Chondrocyte (in vitro differentiated cells): ENCODE measurements at regions not wholly inside any gene's neighbourhood (a gene's known extent, or its start where the extent isn't known, plus 50 kb on each side); places are given as distances from the start of the nearest gene placed in this dataset.

Experiments used
- DNase-seq: peaks from one replicate; pipeline ENCODE4 v3.0.0; 2021; ENCODE audit warnings: mixed read lengths, low spot score
- H3K27ac Mint-ChIP-seq: one replicate; pipeline ENCODE4 v1.8.0; 2021; ENCODE audit warnings: mild to moderate bottlenecking, moderate library complexity, mixed read lengths; ENCODE audit not compliant: unreplicated experiment
- H3K27me3 Mint-ChIP-seq: 2 replicates; pipeline ENCODE4 v1.8.0; 2021; ENCODE audit warnings: low read depth, mixed read lengths
- H3K36me3 Mint-ChIP-seq: 2 replicates; pipeline ENCODE4 v1.8.0; 2021; ENCODE audit warnings: low read depth, mixed read lengths
- H3K4me1 Mint-ChIP-seq: 2 replicates; pipeline ENCODE4 v1.8.0; 2021; ENCODE audit warnings: low read depth, mild to moderate bottlenecking, mixed read lengths
- H3K4me3 Mint-ChIP-seq: one replicate; pipeline ENCODE4 v1.8.0; 2021; ENCODE audit warnings: mild to moderate bottlenecking, moderate library complexity, mixed read lengths; ENCODE audit not compliant: unreplicated experiment
- H3K9me3 Mint-ChIP-seq: 2 replicates; pipeline ENCODE4 v1.8.0; 2021; ENCODE audit warnings: low read depth, mixed read lengths
- TF ChIP-seq, protein P1 (sequence below): fragments of 200-600 bp; sonication (generic); IDR thresholded peaks from 2 replicates; pipeline ENCODE4 v1.5.0; 2021; ENCODE audit warnings: antibody characterized with exemption, mild to moderate bottlenecking, moderate library complexity

DNA sequence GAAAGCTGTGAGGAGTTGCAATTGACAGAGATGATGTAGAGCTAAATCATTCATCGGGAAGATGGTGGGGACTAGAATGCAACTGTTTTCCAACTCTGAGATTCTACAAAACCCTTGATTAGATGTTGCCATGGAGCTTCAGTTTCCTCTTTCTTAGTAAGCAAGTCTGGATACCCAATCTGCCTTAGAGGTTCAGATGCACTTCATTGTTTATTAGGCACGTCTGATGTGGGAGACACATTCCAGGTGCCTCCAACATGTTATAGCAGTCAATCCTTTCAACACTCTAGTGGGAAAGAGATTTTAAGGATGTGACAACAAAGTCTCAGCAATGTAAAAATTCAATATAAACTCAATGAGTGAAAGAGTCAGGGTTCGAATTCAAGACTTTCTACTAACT, 291.3 kb upstream of the PHYHIPL start:
- TF ChIP-seq, protein P1, sequence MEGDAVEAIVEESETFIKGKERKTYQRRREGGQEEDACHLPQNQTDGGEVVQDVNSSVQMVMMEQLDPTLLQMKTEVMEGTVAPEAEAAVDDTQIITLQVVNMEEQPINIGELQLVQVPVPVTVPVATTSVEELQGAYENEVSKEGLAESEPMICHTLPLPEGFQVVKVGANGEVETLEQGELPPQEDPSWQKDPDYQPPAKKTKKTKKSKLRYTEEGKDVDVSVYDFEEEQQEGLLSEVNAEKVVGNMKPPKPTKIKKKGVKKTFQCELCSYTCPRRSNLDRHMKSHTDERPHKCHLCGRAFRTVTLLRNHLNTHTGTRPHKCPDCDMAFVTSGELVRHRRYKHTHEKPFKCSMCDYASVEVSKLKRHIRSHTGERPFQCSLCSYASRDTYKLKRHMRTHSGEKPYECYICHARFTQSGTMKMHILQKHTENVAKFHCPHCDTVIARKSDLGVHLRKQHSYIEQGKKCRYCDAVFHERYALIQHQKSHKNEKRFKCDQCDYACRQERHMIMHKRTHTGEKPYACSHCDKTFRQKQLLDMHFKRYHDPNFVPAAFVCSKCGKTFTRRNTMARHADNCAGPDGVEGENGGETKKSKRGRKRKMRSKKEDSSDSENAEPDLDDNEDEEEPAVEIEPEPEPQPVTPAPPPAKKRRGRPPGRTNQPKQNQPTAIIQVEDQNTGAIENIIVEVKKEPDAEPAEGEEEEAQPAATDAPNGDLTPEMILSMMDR = no peak
- Mint-ChIP-seq H3K4me3 (no peak overlapping the region), H3K4me1 (peaks cover 2% of the 10 kb centered on the region), H3K27me3 (no peaks in the 10 kb centered on the region), H3K9me3 (peaks cover 16% of the 10 kb centered on the region), H3K27ac (no peak overlapping the region), H3K36me3 (peaks cover 5% of the 10 kb centered on the region)
- DNase-seq = no peak

DNA sequence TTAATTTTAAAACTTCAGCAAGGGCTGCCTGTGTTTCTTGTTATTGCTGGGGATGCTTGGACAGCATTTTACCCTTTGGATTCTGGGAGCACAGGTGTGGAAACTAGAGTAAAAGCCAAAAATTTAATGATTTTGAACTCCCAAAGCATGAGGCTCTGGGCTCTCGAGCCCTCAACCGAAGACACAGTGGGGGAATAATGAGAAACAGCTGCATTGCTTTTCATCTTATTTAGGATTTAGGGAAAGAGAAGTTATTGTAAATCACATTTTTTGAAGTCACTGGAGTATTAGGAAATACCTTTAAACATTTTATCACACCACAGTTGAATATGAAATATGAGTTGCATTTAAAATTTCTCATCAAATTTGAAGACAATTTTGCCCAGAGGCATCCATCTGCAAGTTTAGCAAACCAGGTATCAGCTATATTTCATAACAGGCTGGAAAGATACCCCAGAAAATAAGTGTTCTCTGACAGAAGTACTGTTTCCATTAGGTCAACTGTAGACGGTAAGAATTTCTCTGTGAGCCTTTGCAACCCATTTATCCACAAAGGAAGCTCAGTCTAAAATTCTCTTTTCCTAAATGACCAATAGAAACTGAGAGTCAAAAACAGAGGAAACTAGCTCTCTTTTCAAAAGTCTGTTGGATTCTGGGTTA, 290.6 kb upstream of the PHYHIPL start:
- TF ChIP-seq, protein P1 = no peak
- Mint-ChIP-seq H3K4me1 (peaks cover 2% of the 10 kb centered on the region), H3K27me3 (no peaks in the 10 kb centered on the region), H3K36me3 (peaks cover 3% of the 10 kb centered on the region), H3K9me3 (peaks cover 11% of the 10 kb centered on the region), H3K27ac (no peak overlapping the region), H3K4me3 (no peak overlapping the region)
- no peak for DNase-seq

DNA sequence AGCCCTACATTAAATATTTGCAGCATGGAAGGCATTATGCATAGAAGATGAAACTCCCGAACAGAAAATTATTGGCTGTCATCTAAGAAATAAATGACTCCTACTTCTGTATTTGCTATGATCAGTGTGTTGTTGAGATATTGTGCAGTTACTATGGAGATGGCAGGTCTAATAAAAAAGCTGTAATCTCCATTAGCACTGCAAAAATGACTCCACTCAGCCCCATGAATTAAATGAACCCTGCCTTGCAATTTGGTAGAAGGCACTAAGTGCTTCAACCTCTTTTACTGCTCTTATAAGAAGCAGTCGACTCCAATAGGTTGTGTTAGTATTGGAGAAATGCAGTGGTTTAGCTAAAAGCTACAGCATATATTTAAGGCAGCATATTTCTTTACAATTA, 290.0 kb upstream of the PHYHIPL start:
- H3K4me3 Mint-ChIP-seq = no peak overlapping the region
- H3K36me3 Mint-ChIP-seq = no peaks in the 10 kb centered on the region
- TF ChIP-seq, protein P1 = no peak
- DNase-seq = no peak
- peaks cover 5% of the 10 kb centered on the region for H3K9me3 Mint-ChIP-seq
- H3K27ac Mint-ChIP-seq = no peak overlapping the region
- H3K4me1 Mint-ChIP-seq = peaks cover 2% of the 10 kb centered on the region
- H3K27me3 Mint-ChIP-seq = no peaks in the 10 kb centered on the region

DNA sequence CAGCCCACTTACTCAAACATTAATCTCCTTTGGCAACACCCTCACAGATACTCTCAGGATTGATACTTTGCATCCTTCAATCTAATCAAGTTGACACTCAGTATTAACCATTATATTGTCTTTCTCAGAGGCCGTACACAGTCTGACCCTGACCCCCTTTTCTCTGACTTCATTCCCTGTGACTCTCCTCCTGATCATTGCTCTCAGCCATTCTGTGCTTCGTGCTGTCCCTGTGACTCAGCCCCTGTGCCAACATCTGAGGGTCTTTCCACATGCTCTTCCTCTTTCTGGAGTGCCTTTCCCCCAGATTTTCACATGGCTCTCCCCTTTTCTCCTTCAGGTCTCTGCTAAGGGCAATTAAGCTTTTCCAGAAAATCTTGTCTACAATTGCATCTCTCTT, 289.0 kb upstream of the PHYHIPL start:
- Mint-ChIP-seq H3K36me3 (no peaks in the 10 kb centered on the region), H3K4me3 (no peak overlapping the region), H3K27me3 (no peaks in the 10 kb centered on the region), H3K27ac (no peak overlapping the region), H3K9me3 (no peaks in the 10 kb centered on the region), H3K4me1 (peaks cover 12% of the 10 kb centered on the region)
- TF ChIP-seq, protein P1 = no peak
- no peak for DNase-seq

DNA sequence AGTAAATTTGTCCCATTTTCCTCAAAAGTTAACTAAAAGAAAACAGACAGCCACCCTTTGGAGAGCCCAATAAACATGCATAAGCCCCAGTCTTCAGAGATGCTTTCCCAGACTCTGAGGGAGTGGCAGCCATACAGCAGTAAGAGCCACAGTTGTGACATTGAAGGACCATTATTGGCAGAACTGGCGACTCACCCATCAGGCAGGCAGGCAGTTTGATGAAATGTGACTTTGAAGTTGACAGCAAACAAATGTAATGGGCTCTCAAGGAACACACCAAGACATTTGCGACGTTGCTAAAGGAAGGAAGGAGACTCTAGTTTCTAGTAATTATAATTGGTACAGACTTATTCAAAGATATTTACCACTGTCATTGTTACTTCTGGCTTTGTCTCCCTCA, 287.5 kb upstream of the PHYHIPL start:
- no peak overlapping the region for H3K4me3 Mint-ChIP-seq
- no peaks in the 10 kb centered on the region for H3K27me3 Mint-ChIP-seq
- no peak for DNase-seq
- H3K36me3 Mint-ChIP-seq = no peaks in the 10 kb centered on the region
- H3K27ac Mint-ChIP-seq = no peak overlapping the region
- H3K9me3 Mint-ChIP-seq = no peaks in the 10 kb centered on the region
- H3K4me1 Mint-ChIP-seq = peaks cover 13% of the 10 kb centered on the region
- TF ChIP-seq, protein P1 = no peak
